Activated CD8-positive, alpha-beta T cell treated with anti-CD3 and anti-CD28 coated beads, Interleukin-2, amount 10 ng/mL, durations not matched to agents 7 days and 5 days (primary cell): ENCODE measurements at regions not wholly inside any gene's neighbourhood (a gene's known extent, or its start where the extent isn't known, plus 50 kb on each side); places are given as distances from the start of the nearest gene placed in this dataset.

Experiments used
- ATAC-seq: fragments of 150-1000 bp; cut with Tn5 transposase; one replicate; pipeline ENCODE4 v1.10.0; 2021; ENCODE audit warnings: moderate library complexity
- CTCF ChIA-PET: fragments of 350-600 bp; sonication (Branson Sonifier 250); formaldehyde crosslinking; loops from one replicate; lab custom pipeline; 2021; ENCODE audit warnings: antibody characterized with exemption; lab: Charles Lee
- POLR2A ChIA-PET: fragments of 350-600 bp; sonication (Branson Sonifier 250); formaldehyde crosslinking; loops from one replicate; lab custom pipeline; 2021; ENCODE audit warnings: antibody characterized with exemption; lab: Charles Lee
- DNase-seq: peaks from one replicate; pipeline ENCODE4 v3.0.0-alpha.2; 2020
- H3K27ac Mint-ChIP-seq: one replicate; pipeline ENCODE4 v1.8.0; 2021; ENCODE audit warnings: mild to moderate bottlenecking, mixed read lengths
- H3K27me3 Mint-ChIP-seq: one replicate; pipeline ENCODE4 v1.8.0; 2021; ENCODE audit warnings: low read depth, mixed read lengths
- H3K36me3 Mint-ChIP-seq: one replicate; pipeline ENCODE4 v1.8.0; 2021; ENCODE audit warnings: low read depth, mixed read lengths
- H3K4me1 Mint-ChIP-seq: one replicate; pipeline ENCODE4 v1.8.0; 2021; ENCODE audit warnings: low read depth, mixed read lengths
- H3K4me3 Mint-ChIP-seq: one replicate; pipeline ENCODE4 v1.8.0; 2021; ENCODE audit warnings: mild to moderate bottlenecking, mixed read lengths
- H3K9me3 Mint-ChIP-seq: one replicate; pipeline ENCODE4 v1.8.0; 2022; ENCODE audit warnings: mixed read lengths; ENCODE audit not compliant: insufficient read depth

DNA sequence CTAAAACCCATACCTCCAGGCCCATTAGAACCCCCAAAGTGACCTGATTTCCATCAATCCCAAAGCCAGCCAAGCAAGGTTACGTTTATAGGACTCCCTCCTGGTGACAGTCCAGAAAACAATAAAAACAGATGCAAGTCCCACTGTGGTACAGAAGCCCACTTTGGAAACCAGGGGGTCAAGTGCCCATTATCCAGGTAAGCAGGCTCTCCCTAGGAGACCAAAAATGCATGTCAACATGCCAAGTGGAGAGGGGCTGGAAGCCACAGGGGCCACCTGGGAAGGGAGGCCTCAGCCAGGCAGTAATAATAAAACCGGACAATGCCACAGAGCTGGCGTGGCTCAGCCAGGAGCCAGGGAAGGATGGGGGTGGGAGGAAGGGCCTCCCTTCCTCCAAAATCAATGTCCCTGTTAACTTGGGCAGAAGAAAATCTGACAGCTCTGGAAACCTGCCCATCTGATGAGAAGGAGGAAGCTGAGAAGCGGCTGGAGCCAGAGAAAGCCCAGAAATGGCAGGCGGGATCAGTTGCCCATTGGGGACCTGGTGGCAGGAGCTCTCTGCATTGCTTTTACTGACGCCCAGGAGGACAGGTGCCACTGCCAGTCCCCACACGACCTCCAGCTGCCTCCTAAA is 160.4 kb downstream of the ZIC5 start:
- Mint-ChIP-seq H3K4me1 (no peaks in the 10 kb centered on the region), H3K4me3 (no peak overlapping the region), H3K9me3 (no peaks in the 10 kb centered on the region), H3K27me3 (no peaks in the 10 kb centered on the region), H3K36me3 (no peaks in the 10 kb centered on the region), H3K27ac (no peak overlapping the region)
- POLR2A ChIA-PET, result no interaction called here
- CTCF ChIA-PET, result no interaction called here
- no peak for DNase-seq
- no peak for ATAC-seq

DNA sequence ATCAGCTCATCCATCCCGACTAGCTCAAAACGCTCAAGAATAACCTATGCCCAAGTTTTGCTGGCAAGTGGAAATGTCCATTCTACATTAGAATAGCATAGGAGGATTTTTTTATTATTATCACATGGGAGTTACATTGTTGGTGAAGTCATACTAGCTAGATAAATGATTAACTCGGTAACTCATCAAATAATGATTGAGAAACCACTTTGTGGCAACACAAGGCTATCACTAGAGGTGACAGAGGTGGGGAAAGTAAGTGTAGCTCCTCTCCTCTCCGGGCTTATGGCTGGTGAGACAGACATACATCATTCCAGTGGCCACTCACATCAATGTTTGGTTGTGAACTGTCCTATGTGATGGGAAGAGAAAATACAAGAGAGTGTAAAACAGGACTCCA is 161.6 kb downstream of the ZIC5 start:
- H3K27me3 Mint-ChIP-seq, result no peaks in the 10 kb centered on the region
- H3K4me1 Mint-ChIP-seq, result no peaks in the 10 kb centered on the region
- ChIA-PET CTCF (no interaction called here), POLR2A (interaction anchor here (0.6 to 1.3 kb wide), 2 partner anchors 8 to 12 kb away, joined by 3 read pairs; no protein-coding TSS in a partner anchor)
- no peak overlapping the region for H3K27ac Mint-ChIP-seq
- DNase-seq (no peak), ATAC-seq (no peak)
- H3K36me3 Mint-ChIP-seq, result no peaks in the 10 kb centered on the region
- no peaks in the 10 kb centered on the region for H3K9me3 Mint-ChIP-seq
- no peak overlapping the region for H3K4me3 Mint-ChIP-seq

DNA sequence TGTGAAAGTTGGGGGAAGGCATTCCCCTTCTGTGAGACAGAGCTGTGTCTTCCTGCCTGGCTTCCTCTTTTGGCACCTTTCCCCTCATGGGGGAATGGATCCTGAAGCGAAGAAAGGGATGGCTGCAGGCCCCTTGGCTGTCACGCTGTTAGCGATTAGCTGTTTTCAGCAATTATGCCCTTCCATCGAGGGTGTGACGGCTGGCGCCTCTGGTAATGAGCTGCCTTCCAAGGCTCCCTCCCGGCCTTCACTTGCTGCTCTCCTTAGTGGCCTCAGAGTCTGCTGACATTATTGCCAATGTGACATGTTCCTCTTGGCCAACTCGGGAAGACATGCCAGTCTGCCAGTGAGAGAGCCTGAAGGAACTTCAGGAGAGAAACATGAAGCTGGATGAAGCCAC is 162.1 kb downstream of the ZIC5 start:
- Mint-ChIP-seq H3K9me3 (no peaks in the 10 kb centered on the region), H3K4me3 (no peak overlapping the region), H3K4me1 (no peaks in the 10 kb centered on the region), H3K27ac (no peak overlapping the region), H3K27me3 (no peaks in the 10 kb centered on the region), H3K36me3 (no peaks in the 10 kb centered on the region)
- ChIA-PET CTCF (no interaction called here), POLR2A (interaction anchor here (0.6 to 1.3 kb wide), 2 partner anchors 9 to 12 kb away, joined by 3 read pairs; no protein-coding TSS in a partner anchor)
- ATAC-seq, result no peak
- DNase-seq, result no peak

DNA sequence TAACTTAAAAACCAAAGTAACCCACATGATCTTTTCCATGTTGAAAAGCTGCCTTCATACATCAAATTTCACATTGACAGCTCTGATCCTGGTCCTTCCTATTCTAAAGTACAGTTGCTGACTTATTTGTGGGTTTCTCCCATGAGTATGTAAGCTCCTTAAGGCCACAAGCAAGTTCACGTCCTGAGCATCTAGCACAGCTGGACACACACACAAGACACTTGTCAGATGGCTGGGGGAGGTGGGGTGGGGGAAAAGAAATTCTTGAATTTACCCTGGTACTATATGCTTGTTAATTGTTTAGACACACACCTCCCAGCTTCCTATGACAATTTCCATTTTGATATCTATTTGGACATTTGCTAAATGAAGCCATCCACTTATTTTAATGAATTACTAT is 162.8 kb downstream of the ZIC5 start:
- H3K27ac Mint-ChIP-seq, result no peak overlapping the region
- H3K27me3 Mint-ChIP-seq, result no peaks in the 10 kb centered on the region
- no peak overlapping the region for H3K4me3 Mint-ChIP-seq
- CTCF ChIA-PET, result no interaction called here
- DNase-seq (no peak), ATAC-seq (no peak)
- H3K36me3 Mint-ChIP-seq, result no peaks in the 10 kb centered on the region
- POLR2A ChIA-PET, result no interaction called here
- H3K4me1 Mint-ChIP-seq, result no peaks in the 10 kb centered on the region
- no peaks in the 10 kb centered on the region for H3K9me3 Mint-ChIP-seq

DNA sequence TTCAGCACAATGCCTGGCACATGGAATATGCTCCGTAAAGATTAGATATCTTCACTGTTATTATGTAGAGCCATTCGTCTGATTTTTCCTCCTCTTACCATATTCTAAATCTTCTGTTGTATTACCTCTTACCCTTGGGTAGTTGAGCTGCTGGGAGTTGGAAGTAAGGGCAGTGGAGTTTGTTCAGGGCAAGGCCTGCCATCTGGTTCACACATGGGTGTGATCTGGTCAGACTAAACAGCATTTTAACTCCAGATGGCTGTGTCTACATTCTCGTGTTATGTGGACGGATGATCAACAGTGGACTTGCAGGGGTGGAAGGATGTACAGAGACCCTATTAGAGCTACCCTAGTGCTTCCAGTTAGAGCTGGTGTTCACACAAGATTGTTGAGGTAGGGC is 164.9 kb downstream of the ZIC5 start:
- no peak for DNase-seq
- no peaks in the 10 kb centered on the region for H3K36me3 Mint-ChIP-seq
- POLR2A ChIA-PET, result no interaction called here
- CTCF ChIA-PET, result no interaction called here
- H3K9me3 Mint-ChIP-seq, result no peaks in the 10 kb centered on the region
- no peaks in the 10 kb centered on the region for H3K4me1 Mint-ChIP-seq
- H3K4me3 Mint-ChIP-seq, result no peak overlapping the region
- no peaks in the 10 kb centered on the region for H3K27me3 Mint-ChIP-seq
- no peak for ATAC-seq
- no peak overlapping the region for H3K27ac Mint-ChIP-seq

DNA sequence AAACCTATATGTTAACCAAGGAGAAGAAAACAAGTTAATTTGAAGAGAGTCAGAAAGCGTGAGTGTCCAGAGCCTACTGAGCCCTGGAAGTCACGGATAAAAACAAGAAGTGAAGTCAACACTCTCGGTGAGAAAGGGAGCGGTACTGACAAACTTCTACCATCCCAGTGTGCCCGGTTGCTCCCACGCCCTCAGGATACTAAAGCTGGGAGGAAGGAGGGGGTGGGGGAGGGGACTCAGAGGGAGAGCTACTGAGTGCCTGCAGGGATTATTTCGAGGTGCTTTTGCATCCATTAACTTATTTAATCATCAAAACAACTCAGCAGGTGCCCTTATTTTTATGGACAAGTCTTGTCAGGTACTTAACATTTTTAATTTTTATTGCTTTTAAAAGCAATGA is 166.2 kb downstream of the ZIC5 start:
- Mint-ChIP-seq H3K4me3 (no peak overlapping the region), H3K27ac (no peak overlapping the region), H3K36me3 (no peaks in the 10 kb centered on the region), H3K27me3 (no peaks in the 10 kb centered on the region), H3K4me1 (no peaks in the 10 kb centered on the region), H3K9me3 (no peaks in the 10 kb centered on the region)
- DNase-seq, result no peak
- ATAC-seq, result no peak
- CTCF ChIA-PET, result no interaction called here
- POLR2A ChIA-PET, result no interaction called here

DNA sequence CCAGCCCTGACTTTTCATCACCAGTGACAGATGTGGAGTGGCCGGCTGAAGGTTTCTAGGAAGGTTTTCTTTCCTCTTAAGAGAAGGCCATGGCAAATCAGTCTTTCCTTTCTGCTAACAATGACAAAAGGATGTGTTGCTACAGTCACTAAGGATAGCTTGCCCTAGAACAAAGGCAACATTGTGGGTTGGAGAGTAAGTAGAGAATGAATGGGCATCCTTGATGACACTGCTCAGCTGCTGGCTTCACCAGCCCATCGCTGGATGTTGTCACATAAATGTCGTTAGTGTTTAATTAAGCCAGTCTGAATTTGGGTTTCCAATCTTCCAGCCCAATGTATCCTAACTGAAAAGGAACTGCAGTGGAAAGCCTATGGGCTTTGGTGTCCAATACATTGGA is 168.4 kb downstream of the ZIC5 start:
- ChIA-PET CTCF (no interaction called here), POLR2A (no interaction called here)
- ATAC-seq (no peak), DNase-seq (no peak)
- H3K9me3 Mint-ChIP-seq, result no peaks in the 10 kb centered on the region
- no peaks in the 10 kb centered on the region for H3K36me3 Mint-ChIP-seq
- no peaks in the 10 kb centered on the region for H3K27me3 Mint-ChIP-seq
- no peaks in the 10 kb centered on the region for H3K4me1 Mint-ChIP-seq
- H3K27ac Mint-ChIP-seq, result no peak overlapping the region
- no peak overlapping the region for H3K4me3 Mint-ChIP-seq

DNA sequence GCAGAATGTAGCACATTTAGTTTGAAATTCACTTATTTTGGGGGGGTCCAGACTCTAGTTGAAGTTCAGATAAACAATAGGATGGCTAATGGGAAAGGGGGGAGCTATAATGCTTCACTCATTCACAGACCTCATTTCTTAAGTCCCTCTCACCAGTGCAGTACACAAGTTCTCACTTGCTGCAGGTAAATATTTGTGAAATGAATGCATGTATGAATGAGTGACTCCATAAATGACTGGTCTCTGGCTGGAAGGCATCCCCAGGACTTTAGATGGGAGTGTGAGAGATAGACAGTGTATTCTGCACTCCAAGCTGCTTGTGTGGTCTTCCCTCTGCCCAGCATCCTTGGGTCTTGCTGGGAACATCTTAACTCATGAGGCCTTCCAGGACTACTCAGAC is 169.2 kb downstream of the ZIC5 start:
- no peak for DNase-seq
- ChIA-PET POLR2A (no interaction called here), CTCF (no interaction called here)
- Mint-ChIP-seq H3K36me3 (no peaks in the 10 kb centered on the region), H3K27ac (no peak overlapping the region), H3K27me3 (no peaks in the 10 kb centered on the region), H3K9me3 (no peaks in the 10 kb centered on the region), H3K4me3 (no peak overlapping the region), H3K4me1 (no peaks in the 10 kb centered on the region)
- ATAC-seq, result no peak

DNA sequence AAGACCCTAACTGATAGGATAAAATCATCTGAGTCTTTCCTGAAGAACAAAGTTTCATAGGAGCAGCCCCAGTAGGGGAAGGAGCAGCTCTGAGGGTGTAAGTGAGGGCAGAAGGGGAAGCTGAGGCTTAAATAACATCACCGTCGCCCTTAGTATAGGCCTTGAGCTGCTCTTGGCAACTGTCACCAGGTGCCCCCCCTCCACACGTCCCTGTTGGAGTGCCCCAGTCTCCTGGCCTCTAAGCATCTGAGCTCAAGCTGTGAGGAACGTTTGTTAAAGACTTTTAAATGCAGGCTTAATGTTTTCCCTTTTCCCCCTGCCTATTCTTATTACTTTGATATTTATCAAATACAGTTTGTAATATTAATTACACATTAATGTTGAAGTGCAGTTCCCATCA is 170.6 kb downstream of the ZIC5 start:
- ChIA-PET CTCF (no interaction called here), POLR2A (no interaction called here)
- no peak overlapping the region for H3K4me3 Mint-ChIP-seq
- H3K9me3 Mint-ChIP-seq, result no peaks in the 10 kb centered on the region
- DNase-seq (no peak), ATAC-seq (no peak)
- no peaks in the 10 kb centered on the region for H3K27me3 Mint-ChIP-seq
- H3K36me3 Mint-ChIP-seq, result no peaks in the 10 kb centered on the region
- H3K4me1 Mint-ChIP-seq, result no peaks in the 10 kb centered on the region
- H3K27ac Mint-ChIP-seq, result no peak overlapping the region

DNA sequence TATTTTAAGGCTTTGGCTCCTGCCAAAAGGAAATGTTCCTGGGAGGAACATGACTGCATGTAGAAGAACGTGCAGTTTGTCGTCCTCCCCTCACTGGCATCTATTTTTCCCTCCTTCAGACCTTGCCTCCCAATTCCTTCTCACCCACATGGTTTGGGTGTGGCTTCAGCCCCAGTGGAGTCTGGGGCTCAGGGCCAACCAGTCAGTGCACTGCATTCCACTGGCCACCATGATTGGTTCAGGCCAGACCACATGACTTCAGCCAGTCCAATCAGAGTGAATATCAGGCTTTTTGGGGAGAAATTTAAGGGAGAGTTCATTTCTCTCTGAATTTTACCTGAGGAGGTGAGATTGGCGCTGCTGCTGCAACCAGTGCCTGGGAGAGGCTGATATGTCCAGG is 171.6 kb downstream of the ZIC5 start:
- ATAC-seq (no peak), DNase-seq (no peak)
- no peak overlapping the region for H3K4me3 Mint-ChIP-seq
- no peaks in the 10 kb centered on the region for H3K9me3 Mint-ChIP-seq
- H3K27me3 Mint-ChIP-seq, result no peaks in the 10 kb centered on the region
- H3K27ac Mint-ChIP-seq, result no peak overlapping the region
- no peaks in the 10 kb centered on the region for H3K4me1 Mint-ChIP-seq
- ChIA-PET POLR2A (no interaction called here), CTCF (no interaction called here)
- H3K36me3 Mint-ChIP-seq, result no peaks in the 10 kb centered on the region

DNA sequence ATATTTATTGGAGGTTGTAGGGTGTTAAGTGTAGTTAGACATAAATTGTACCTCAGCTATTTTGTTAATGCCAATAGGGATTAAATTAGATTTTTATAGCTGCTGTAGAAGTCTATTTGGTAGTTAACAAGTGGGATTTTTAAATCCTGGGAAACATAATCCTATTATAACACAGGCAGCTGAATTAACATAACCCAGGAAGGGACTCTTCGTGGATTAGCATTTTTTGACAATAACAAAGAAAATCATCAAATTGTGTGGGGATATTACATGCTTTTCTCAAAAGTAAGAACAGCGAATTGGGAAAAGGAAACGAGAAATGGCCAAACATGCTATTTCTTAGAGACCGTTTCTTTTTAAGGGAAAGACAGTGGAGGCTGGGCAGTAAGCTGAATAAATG is 172.8 kb downstream of the ZIC5 start:
- H3K9me3 Mint-ChIP-seq, result no peaks in the 10 kb centered on the region
- no peak for DNase-seq
- ChIA-PET POLR2A (no interaction called here), CTCF (interaction anchor here (0.7 kb wide), 1 partner anchor 102 kb away, joined by 3 read pairs; no protein-coding TSS in a partner anchor)
- H3K4me1 Mint-ChIP-seq, result no peaks in the 10 kb centered on the region
- no peak for ATAC-seq
- H3K36me3 Mint-ChIP-seq, result no peaks in the 10 kb centered on the region
- H3K27ac Mint-ChIP-seq, result no peak overlapping the region
- H3K4me3 Mint-ChIP-seq, result no peak overlapping the region
- H3K27me3 Mint-ChIP-seq, result no peaks in the 10 kb centered on the region

DNA sequence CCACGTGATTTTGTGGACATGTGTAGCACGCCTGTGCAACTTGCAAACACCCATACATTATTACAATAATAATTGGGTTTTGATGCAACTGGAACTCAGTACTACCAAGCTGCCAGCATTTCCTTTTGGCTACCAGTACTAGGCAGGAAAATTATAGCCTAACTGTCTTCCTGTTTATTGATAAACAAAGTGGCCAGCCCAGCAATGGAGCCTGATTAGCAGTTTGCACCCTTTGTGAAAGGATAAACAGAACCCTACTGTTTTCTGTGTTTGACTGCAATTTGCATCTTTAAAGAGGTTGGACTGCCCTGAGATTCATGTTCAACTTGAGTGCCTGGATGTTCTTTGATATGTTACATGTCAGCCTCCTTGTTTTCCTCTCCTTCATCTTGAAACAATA is 173.9 kb downstream of the ZIC5 start:
- Mint-ChIP-seq H3K9me3 (no peaks in the 10 kb centered on the region), H3K27me3 (no peaks in the 10 kb centered on the region), H3K27ac (no peak overlapping the region), H3K4me1 (no peaks in the 10 kb centered on the region), H3K36me3 (no peaks in the 10 kb centered on the region), H3K4me3 (no peak overlapping the region)
- CTCF ChIA-PET, result no interaction called here
- ATAC-seq (no peak), DNase-seq (no peak)
- POLR2A ChIA-PET, result interaction anchor here (0.9 kb wide), 1 partner anchor 12 kb away, joined by 3 read pairs; no protein-coding TSS in a partner anchor
